Loucy (cell line): ENCODE measurements at regions not wholly inside any gene's neighbourhood (a gene's known extent, or its start where the extent isn't known, plus 50 kb on each side); places are given as distances from the start of the nearest gene placed in this dataset.

Source experiments
- EZH2phosphoT487 ChIP-seq: fragments of 200-600 bp; IDR thresholded peaks from 2 replicates; pipeline ENCODE4 v1.6.1; 2018; ENCODE audit warnings: antibody characterized with exemption, mild to moderate bottlenecking, moderate library complexity, borderline replicate concordance
- TF ChIP-seq, protein P1 (sequence below): fragments of 200-600 bp; sonication (generic); conservative IDR thresholded peaks from 2 replicates; pipeline ENCODE4 v1.5.1; 2014; ENCODE audit warnings: mild to moderate bottlenecking, antibody characterized with exemption, low read length

DNA sequence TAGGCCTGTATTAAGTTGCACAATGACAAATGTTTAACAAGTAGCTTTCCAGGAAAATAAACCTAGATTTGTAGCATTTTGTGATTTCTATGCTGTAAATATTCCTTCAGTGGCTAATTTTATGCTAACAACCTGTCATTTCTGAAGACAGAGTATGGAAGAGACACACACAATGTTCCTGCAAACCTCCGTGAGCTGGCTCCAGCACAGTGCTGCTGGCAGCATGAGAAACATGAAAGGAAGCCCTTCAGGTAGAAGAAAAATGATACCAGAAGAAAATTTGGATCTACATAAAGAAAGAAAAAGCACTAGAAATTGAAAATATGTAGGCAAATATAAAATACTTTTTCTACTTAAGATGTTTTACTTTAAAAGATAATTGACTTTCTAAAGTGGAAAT, 69.5 kb upstream of the CTTNBP2 start:
- TF ChIP-seq, protein P1, sequence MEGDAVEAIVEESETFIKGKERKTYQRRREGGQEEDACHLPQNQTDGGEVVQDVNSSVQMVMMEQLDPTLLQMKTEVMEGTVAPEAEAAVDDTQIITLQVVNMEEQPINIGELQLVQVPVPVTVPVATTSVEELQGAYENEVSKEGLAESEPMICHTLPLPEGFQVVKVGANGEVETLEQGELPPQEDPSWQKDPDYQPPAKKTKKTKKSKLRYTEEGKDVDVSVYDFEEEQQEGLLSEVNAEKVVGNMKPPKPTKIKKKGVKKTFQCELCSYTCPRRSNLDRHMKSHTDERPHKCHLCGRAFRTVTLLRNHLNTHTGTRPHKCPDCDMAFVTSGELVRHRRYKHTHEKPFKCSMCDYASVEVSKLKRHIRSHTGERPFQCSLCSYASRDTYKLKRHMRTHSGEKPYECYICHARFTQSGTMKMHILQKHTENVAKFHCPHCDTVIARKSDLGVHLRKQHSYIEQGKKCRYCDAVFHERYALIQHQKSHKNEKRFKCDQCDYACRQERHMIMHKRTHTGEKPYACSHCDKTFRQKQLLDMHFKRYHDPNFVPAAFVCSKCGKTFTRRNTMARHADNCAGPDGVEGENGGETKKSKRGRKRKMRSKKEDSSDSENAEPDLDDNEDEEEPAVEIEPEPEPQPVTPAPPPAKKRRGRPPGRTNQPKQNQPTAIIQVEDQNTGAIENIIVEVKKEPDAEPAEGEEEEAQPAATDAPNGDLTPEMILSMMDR: no peak
- no peak for TF ChIP-seq EZH2phosphoT487
